CD8-positive, alpha-beta memory T cell (primary cell): ENCODE measurements at regions not wholly inside any gene's neighbourhood (a gene's known extent, or its start where the extent isn't known, plus 50 kb on each side); places are given as distances from the start of the nearest gene placed in this dataset.

Experiments
- CTCF ChIA-PET: fragments of 350-600 bp; sonication (Branson Sonifier 250); formaldehyde crosslinking; loops from one replicate; lab custom pipeline; 2021; ENCODE audit warnings: antibody characterized with exemption; lab: Charles Lee
- POLR2A ChIA-PET: fragments of 350-600 bp; sonication (Branson Sonifier 250); formaldehyde crosslinking; loops from one replicate; lab custom pipeline; 2021; ENCODE audit warnings: antibody characterized with exemption; lab: Charles Lee
- DNase-seq, 5 donors: peaks; one replicate each; pipeline versions ENCODE4 v3.0.0 to v3.0.0-alpha.2; 2020 to 2022; ENCODE audit warnings: mixed read lengths in 1 of 5
- H3K27ac ChIP-seq: one replicate; pipeline ENCODE4 v1.7.0; 2013; ENCODE audit warnings: low read depth, mild to moderate bottlenecking, low read length, moderate library complexity
- H3K27me3 ChIP-seq: 2 replicates; pipeline ENCODE4 v1.7.0; 2013; ENCODE audit warnings: low read length, mild to moderate bottlenecking; ENCODE audit not compliant: insufficient read depth, poor library complexity, severe bottlenecking
- H3K36me3 ChIP-seq: 2 replicates; pipeline ENCODE4 v1.7.0; 2013; ENCODE audit warnings: mild to moderate bottlenecking, low read length, moderate library complexity; ENCODE audit not compliant: insufficient read depth
- H3K4me1 ChIP-seq: 2 replicates; pipeline ENCODE4 v1.7.0; 2013; ENCODE audit warnings: mild to moderate bottlenecking, low read length, moderate library complexity; ENCODE audit not compliant: insufficient read depth
- H3K4me3 ChIP-seq: 2 replicates; pipeline ENCODE4 v1.7.0; 2013; ENCODE audit warnings: mild to moderate bottlenecking, low read length
- H3K9me3 ChIP-seq: 2 replicates; pipeline ENCODE4 v1.7.0; 2013; ENCODE audit warnings: mild to moderate bottlenecking, low read length
- H3K27ac Mint-ChIP-seq, 8 donors: one replicate each; pipeline ENCODE4 v1.8.0; 2020 to 2021; ENCODE audit warnings: mixed read lengths in 8 of 8, mild to moderate bottlenecking in 6 of 8, inconsistent platforms in 3 of 8, moderate library complexity in 3 of 8
- H3K27me3 Mint-ChIP-seq, 2 donors: one replicate each; pipeline ENCODE4 v1.8.0; 2020 to 2021; ENCODE audit warnings: mixed read lengths in 2 of 2, mild to moderate bottlenecking in 1 of 2, moderate library complexity in 1 of 2
- H3K36me3 Mint-ChIP-seq, 3 donors: one replicate each; pipeline ENCODE4 v1.8.0; 2020 to 2021; ENCODE audit warnings: mixed read lengths in 3 of 3, inconsistent platforms in 1 of 3, mild to moderate bottlenecking in 1 of 3
- H3K4me1 Mint-ChIP-seq, 3 donors: one replicate each; pipeline ENCODE4 v1.8.0; 2020 to 2021; ENCODE audit warnings: mixed read lengths in 3 of 3, inconsistent platforms in 1 of 3, mild to moderate bottlenecking in 1 of 3
- H3K4me3 Mint-ChIP-seq, 7 donors: one replicate each; pipeline ENCODE4 v1.8.0; 2020 to 2021; ENCODE audit warnings: mixed read lengths in 7 of 7, mild to moderate bottlenecking in 6 of 7, moderate library complexity in 4 of 7, inconsistent platforms in 2 of 7
- H3K9me3 Mint-ChIP-seq, 5 donors: one replicate each; pipeline ENCODE4 v1.8.0; 2020 to 2022; ENCODE audit warnings: mixed read lengths in 5 of 5, mild to moderate bottlenecking in 3 of 5, moderate library complexity in 2 of 5, inconsistent platforms in 1 of 5

- ChIA-PET POLR2A (no interaction called here), CTCF (no interaction called here)
- Mint-ChIP-seq H3K27me3 (no peaks in the 10 kb centered on the region), H3K27ac (no peak overlapping the region), H3K36me3 (peaks cover 0 to 2% (median 0%) of the 10 kb centered on the region in 3 donors), H3K9me3 (peaks cover 1 to 34% (median 20%) of the 10 kb centered on the region in 5 donors), H3K4me1 (no peaks in the 10 kb centered on the region), H3K4me3 (no peak overlapping the region)
- H3K36me3 ChIP-seq = no peaks in the 10 kb centered on the region
- no peaks in the 10 kb centered on the region for H3K4me1 ChIP-seq
- no peak overlapping the region for H3K27ac ChIP-seq
- DNase-seq = no peak
- no peak overlapping the region for H3K4me3 ChIP-seq
- no peaks in the 10 kb centered on the region for H3K27me3 ChIP-seq
- no peaks in the 10 kb centered on the region for H3K9me3 ChIP-seq
Measured at GRCh38 chr14:28589792-28590191, 176.8 kb upstream of the FOXG1 start.

GRCh38 chr14:28596391-28596790 lies 170.2 kb upstream of the FOXG1 start:
- no peak overlapping the region for H3K27ac Mint-ChIP-seq
- Histone ChIP-seq H3K27me3 (no peaks in the 10 kb centered on the region), H3K4me1 (no peaks in the 10 kb centered on the region), H3K4me3 (no peak overlapping the region), H3K27ac (no peak overlapping the region), H3K9me3 (no peaks in the 10 kb centered on the region), H3K36me3 (no peaks in the 10 kb centered on the region)
- no peaks in the 10 kb centered on the region for H3K4me1 Mint-ChIP-seq
- CTCF ChIA-PET = no interaction called here
- POLR2A ChIA-PET = no interaction called here
- no peak for DNase-seq
- no peaks in the 10 kb centered on the region for H3K36me3 Mint-ChIP-seq
- H3K9me3 Mint-ChIP-seq = peaks cover 5 to 18% (median 7%) of the 10 kb centered on the region in 5 donors
- no peaks in the 10 kb centered on the region for H3K27me3 Mint-ChIP-seq
- no peak overlapping the region for H3K4me3 Mint-ChIP-seq

DNA sequence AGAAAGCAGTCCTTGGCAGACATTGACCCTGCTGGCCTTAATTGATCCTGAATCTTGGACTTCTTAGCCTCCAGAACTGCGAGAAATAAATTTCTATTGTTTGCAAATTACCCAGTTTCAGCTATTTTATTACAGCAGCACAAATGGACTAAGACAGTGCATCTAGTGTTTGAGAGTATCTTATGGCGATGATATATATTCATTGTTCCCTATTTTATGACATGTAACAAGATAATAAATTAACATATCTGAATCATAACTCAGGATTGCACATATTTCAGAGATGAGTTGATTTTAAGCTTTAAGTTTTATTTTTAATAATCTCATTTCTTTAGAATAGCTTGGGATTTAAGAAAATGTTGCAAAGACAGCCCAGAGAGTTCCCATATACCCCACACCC lies 167.4 kb upstream of the FOXG1 start:
- CTCF ChIA-PET = interaction anchor here (0.9 kb wide), 1 partner anchor 11 kb away, joined by 3 read pairs; no protein-coding TSS in a partner anchor
- Histone ChIP-seq H3K9me3 (no peaks in the 10 kb centered on the region), H3K36me3 (no peaks in the 10 kb centered on the region), H3K4me3 (no peak overlapping the region), H3K27ac (no peak overlapping the region), H3K27me3 (no peaks in the 10 kb centered on the region), H3K4me1 (no peaks in the 10 kb centered on the region)
- Mint-ChIP-seq H3K36me3 (no peaks in the 10 kb centered on the region), H3K4me3 (no peak overlapping the region), H3K9me3 (peaks cover 5 to 18% (median 12%) of the 10 kb centered on the region in 5 donors), H3K4me1 (no peaks in the 10 kb centered on the region), H3K27me3 (no peaks in the 10 kb centered on the region), H3K27ac (no peak overlapping the region)
- DNase-seq = no peak
- POLR2A ChIA-PET = no interaction called here

- CTCF ChIA-PET = no interaction called here
- Mint-ChIP-seq H3K27ac (no peak overlapping the region), H3K27me3 (no peaks in the 10 kb centered on the region), H3K4me1 (no peaks in the 10 kb centered on the region), H3K4me3 (no peak overlapping the region), H3K9me3 (peaks cover 5 to 19% (median 13%) of the 10 kb centered on the region in 5 donors), H3K36me3 (no peaks in the 10 kb centered on the region)
- no peak overlapping the region for H3K4me3 ChIP-seq
- POLR2A ChIA-PET = no interaction called here
- no peaks in the 10 kb centered on the region for H3K4me1 ChIP-seq
- no peak for DNase-seq
- no peak overlapping the region for H3K27ac ChIP-seq
- H3K9me3 ChIP-seq = no peaks in the 10 kb centered on the region
- H3K27me3 ChIP-seq = no peaks in the 10 kb centered on the region
- no peaks in the 10 kb centered on the region for H3K36me3 ChIP-seq
Measured at GRCh38 chr14:28599605-28600004, 167.0 kb upstream of the FOXG1 start.

DNA sequence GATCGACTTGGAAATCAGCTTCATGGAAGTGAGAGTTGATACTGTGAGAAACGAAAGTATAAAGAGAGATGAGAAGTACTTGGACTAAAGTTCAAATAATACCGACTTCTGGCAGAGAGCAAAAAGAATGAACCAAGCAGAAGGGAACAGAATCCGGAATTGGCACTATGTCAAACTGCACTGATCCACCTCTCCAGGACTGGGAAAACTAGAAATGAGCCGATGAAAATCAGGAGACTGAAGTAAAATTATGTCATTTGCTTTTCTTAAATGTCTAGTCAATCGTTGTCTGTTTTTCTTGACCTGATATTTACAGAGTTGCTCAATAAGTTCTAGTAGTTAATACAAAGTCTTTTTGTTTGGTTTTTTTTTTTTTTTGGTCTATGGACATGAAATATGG lies 163.0 kb upstream of the FOXG1 start:
- no peaks in the 10 kb centered on the region for H3K36me3 Mint-ChIP-seq
- ChIA-PET CTCF (no interaction called here), POLR2A (no interaction called here)
- Histone ChIP-seq H3K4me1 (no peaks in the 10 kb centered on the region), H3K27me3 (no peaks in the 10 kb centered on the region), H3K4me3 (no peak overlapping the region), H3K27ac (no peak overlapping the region), H3K9me3 (no peaks in the 10 kb centered on the region), H3K36me3 (no peaks in the 10 kb centered on the region)
- H3K4me3 Mint-ChIP-seq = no peak overlapping the region
- peaks cover 1 to 25% (median 10%) of the 10 kb centered on the region in 5 donors for H3K9me3 Mint-ChIP-seq
- no peaks in the 10 kb centered on the region for H3K27me3 Mint-ChIP-seq
- H3K27ac Mint-ChIP-seq = no peak overlapping the region
- no peak for DNase-seq
- H3K4me1 Mint-ChIP-seq = no peaks in the 10 kb centered on the region

- no peak overlapping the region for H3K27ac Mint-ChIP-seq
- no peak overlapping the region for H3K27ac ChIP-seq
- POLR2A ChIA-PET = no interaction called here
- H3K4me1 ChIP-seq = no peaks in the 10 kb centered on the region
- H3K9me3 Mint-ChIP-seq = peaks cover 1 to 25% (median 7%) of the 10 kb centered on the region in 5 donors
- no peaks in the 10 kb centered on the region for H3K4me1 Mint-ChIP-seq
- H3K4me3 ChIP-seq = no peak overlapping the region
- no peaks in the 10 kb centered on the region for H3K27me3 ChIP-seq
- no peak overlapping the region for H3K4me3 Mint-ChIP-seq
- CTCF ChIA-PET = no interaction called here
- no peaks in the 10 kb centered on the region for H3K27me3 Mint-ChIP-seq
- no peak for DNase-seq
- no peaks in the 10 kb centered on the region for H3K36me3 ChIP-seq
- no peaks in the 10 kb centered on the region for H3K36me3 Mint-ChIP-seq
- no peaks in the 10 kb centered on the region for H3K9me3 ChIP-seq
Measured at GRCh38 chr14:28607661-28608060, 158.9 kb upstream of the FOXG1 start.

DNA sequence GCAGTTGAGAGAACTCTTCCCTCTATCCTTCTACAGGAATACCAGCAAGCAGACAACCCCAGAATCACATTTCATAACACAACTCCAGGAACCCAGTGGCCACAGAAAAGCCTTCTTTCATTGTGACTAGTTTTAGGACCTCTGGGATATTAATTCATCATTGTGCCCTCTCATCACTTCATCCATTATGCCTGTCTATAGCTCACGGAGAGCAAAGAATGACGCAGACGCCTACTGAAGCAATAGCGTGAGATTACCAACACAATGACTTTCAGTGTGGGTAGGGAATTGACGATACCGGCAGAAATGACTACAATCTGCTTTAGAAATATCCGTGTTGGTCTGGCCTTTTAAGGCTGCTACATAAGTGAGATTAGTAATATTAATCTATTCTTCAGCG lies 158.1 kb upstream of the FOXG1 start:
- H3K4me1 ChIP-seq = no peaks in the 10 kb centered on the region
- Mint-ChIP-seq H3K4me1 (no peaks in the 10 kb centered on the region), H3K4me3 (no peak overlapping the region), H3K9me3 (peaks cover 1 to 25% (median 7%) of the 10 kb centered on the region in 5 donors), H3K27me3 (no peaks in the 10 kb centered on the region), H3K36me3 (no peaks in the 10 kb centered on the region), H3K27ac (no peak overlapping the region)
- no peaks in the 10 kb centered on the region for H3K9me3 ChIP-seq
- POLR2A ChIA-PET = no interaction called here
- H3K36me3 ChIP-seq = no peaks in the 10 kb centered on the region
- no peak for DNase-seq
- H3K27me3 ChIP-seq = no peaks in the 10 kb centered on the region
- no peak overlapping the region for H3K27ac ChIP-seq
- CTCF ChIA-PET = no interaction called here
- no peak overlapping the region for H3K4me3 ChIP-seq

GRCh38 chr14:28608851-28609828 lies 157.4 kb upstream of the FOXG1 start:
- no peaks in the 10 kb centered on the region for H3K4me1 ChIP-seq
- no peak for DNase-seq
- no peaks in the 10 kb centered on the region for H3K9me3 ChIP-seq
- H3K4me1 Mint-ChIP-seq = no peaks in the 10 kb centered on the region
- ChIA-PET CTCF (no interaction called here), POLR2A (no interaction called here)
- H3K36me3 Mint-ChIP-seq = no peaks in the 10 kb centered on the region
- no peaks in the 10 kb centered on the region for H3K27me3 Mint-ChIP-seq
- H3K27ac ChIP-seq = no peak overlapping the region
- H3K27ac Mint-ChIP-seq = no peak overlapping the region
- no peaks in the 10 kb centered on the region for H3K36me3 ChIP-seq
- H3K4me3 Mint-ChIP-seq = no peak overlapping the region
- no peaks in the 10 kb centered on the region for H3K27me3 ChIP-seq
- no peak overlapping the region for H3K4me3 ChIP-seq
- H3K9me3 Mint-ChIP-seq = peaks cover under 1 to 27% (median 9%) of the 10 kb centered on the region in 5 donors
